ENCODE measurements at regions not wholly inside any gene's neighbourhood (a gene's known extent, or its start where the extent isn't known, plus 50 kb on each side); places are given as distances from the start of the nearest gene placed in this dataset.

- TF ChIP-seq, protein P1, sequence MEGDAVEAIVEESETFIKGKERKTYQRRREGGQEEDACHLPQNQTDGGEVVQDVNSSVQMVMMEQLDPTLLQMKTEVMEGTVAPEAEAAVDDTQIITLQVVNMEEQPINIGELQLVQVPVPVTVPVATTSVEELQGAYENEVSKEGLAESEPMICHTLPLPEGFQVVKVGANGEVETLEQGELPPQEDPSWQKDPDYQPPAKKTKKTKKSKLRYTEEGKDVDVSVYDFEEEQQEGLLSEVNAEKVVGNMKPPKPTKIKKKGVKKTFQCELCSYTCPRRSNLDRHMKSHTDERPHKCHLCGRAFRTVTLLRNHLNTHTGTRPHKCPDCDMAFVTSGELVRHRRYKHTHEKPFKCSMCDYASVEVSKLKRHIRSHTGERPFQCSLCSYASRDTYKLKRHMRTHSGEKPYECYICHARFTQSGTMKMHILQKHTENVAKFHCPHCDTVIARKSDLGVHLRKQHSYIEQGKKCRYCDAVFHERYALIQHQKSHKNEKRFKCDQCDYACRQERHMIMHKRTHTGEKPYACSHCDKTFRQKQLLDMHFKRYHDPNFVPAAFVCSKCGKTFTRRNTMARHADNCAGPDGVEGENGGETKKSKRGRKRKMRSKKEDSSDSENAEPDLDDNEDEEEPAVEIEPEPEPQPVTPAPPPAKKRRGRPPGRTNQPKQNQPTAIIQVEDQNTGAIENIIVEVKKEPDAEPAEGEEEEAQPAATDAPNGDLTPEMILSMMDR (IDR thresholded peaks at IDR 0.05): no peak
These were observed 261.5 kb upstream of the KCNMB2 start for GRCh38 chr3:178274711-178275110.

DNA sequence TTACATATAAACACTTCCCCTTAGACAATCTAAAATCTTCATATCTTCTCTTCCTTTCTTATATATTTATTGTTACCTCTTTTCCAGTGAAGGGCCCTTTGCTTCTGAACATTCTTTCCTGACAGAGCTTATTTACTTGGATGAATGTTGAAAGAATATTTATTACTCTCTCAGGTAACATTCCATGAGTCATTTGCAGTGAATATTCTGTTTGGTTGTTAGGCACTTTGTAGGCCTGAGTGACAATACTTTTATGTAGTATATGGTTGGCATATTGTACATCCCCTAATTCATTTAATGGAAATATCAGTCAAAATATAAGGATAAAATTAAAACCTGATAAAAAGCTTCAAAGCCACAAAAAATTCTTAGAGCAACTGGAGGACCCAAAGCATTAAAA lies 260.9 kb upstream of the KCNMB2 start:
- TF ChIP-seq, protein P1 (IDR thresholded peaks at IDR 0.05): no peak

DNA sequence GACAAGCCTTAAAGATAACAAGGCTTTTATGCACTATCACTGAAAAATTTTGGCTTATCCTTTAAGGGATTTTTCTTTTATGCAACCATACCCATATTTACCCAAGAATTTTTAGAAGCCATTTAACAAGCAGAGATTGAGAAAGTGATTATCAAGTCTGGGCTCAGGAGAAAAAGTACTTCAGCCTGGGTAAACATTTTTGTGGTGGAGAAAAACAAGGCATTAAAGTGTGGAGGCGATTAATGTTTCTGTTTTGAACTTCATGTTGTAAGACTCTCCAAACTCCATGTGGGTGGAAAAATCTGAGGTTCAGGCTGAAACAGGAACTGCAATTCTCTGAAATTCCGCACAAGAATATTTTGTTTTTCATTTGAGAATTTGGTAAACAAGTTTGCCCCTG lies 260.4 kb upstream of the KCNMB2 start:
- TF ChIP-seq, protein P1 (IDR thresholded peaks at IDR 0.05): no peak

DNA sequence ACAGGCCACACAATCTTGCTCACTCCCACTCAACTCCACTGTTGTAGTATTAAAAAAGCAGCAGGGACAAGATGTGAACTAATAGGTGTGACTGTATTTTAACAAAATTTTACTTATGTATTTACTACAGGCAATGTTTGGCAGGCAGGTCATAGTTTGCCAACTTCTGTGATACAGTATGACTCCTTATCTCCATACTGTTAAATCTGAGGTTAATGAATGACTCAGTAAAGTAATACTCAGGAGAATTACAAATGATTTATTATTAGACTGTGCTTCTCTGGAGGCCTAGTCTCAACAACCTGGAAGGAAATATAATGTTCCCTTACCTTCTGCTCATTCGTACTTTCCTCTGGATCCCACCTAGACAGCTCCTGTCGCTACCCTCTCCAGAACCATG lies 258.6 kb upstream of the KCNMB2 start:
- TF ChIP-seq, protein P1 (IDR thresholded peaks at IDR 0.05): no peak

GRCh38 chr3:178283561-178283960 lies 252.7 kb upstream of the KCNMB2 start:
- TF ChIP-seq, protein P1 (IDR thresholded peaks at IDR 0.05): no peak

GRCh38 chr3:178284181-178284580 lies 252.1 kb upstream of the KCNMB2 start:
- TF ChIP-seq, protein P1 (IDR thresholded peaks at IDR 0.05): no peak

GRCh38 chr3:178288074-178288473 lies 248.2 kb upstream of the KCNMB2 start:
- TF ChIP-seq, protein P1 (IDR thresholded peaks at IDR 0.05): no peak

DNA sequence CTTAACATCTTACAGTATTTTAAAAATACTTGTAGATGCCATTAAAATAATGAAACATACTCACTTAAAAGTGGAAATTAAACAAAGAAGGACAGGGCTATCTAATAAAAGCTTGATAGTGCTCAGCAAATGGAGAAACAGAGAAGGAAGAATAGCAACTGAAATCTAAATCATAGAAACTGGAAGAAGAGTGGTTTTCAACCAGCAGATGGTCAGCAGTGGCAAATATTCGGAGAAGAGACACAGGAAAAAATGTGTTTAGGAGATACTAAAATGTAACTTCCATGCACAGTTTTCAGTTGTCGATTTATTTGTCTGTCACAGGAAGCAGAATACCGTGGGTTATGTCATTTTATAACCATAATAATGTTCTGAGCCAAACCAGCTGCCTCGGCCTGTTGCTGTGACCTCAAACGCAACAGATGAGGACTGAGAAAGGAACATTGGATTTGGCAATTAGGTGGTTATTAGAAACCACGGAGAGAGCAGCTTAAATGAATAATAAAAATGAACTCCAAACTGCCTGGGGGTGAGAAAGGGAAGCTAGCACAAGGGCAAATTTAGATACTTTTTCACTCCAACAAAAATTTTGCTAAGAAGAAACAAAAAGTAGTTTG lies 246.6 kb upstream of the KCNMB2 start:
- TF ChIP-seq, protein P1 (IDR thresholded peaks at IDR 0.05): no peak

All from LNCAP (cell line).